ENCODE measurements at regions not wholly inside any gene's neighbourhood (a gene's known extent, or its start where the extent isn't known, plus 50 kb on each side); places are given as distances from the start of the nearest gene placed in this dataset.

DNA sequence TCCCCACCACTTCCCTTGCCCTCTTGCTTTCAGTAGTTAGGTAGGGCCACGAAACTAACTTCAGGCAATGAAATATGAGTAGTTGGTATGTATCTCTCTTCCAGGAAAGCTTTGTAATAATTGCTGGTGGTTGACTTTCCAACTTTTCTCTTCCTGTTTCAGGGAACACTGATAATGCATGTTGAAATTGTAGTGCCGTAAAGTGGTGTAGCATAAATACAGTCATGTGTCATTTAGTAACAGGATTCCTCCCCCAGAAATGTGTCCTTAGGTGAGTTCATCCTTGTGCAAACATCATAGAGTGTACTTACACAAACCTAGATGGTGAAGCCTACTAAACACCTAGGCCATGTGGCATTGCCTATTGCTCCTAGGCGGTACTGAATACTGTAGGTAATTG lies 429.2 kb downstream of the PID1 start:
- Histone ChIP-seq H3K9me3 (no peaks in the 10 kb centered on the region), H3K27me3 (replicated peaks; ENCODE audit: insufficient read depth) (no peaks in the 10 kb centered on the region), H3K36me3 (no peaks in the 10 kb centered on the region), H3K4me3 (no peak overlapping the region), H3K27ac (no peak overlapping the region), H3K4me1 (replicated peaks) (no peaks in the 10 kb centered on the region)
- DNase-seq (ENCODE audit: low spot score): no peak
- TF ChIP-seq POLR2AphosphoS5 (IDR thresholded peaks at IDR 0.05): no peak
- TF ChIP-seq, protein P1, sequence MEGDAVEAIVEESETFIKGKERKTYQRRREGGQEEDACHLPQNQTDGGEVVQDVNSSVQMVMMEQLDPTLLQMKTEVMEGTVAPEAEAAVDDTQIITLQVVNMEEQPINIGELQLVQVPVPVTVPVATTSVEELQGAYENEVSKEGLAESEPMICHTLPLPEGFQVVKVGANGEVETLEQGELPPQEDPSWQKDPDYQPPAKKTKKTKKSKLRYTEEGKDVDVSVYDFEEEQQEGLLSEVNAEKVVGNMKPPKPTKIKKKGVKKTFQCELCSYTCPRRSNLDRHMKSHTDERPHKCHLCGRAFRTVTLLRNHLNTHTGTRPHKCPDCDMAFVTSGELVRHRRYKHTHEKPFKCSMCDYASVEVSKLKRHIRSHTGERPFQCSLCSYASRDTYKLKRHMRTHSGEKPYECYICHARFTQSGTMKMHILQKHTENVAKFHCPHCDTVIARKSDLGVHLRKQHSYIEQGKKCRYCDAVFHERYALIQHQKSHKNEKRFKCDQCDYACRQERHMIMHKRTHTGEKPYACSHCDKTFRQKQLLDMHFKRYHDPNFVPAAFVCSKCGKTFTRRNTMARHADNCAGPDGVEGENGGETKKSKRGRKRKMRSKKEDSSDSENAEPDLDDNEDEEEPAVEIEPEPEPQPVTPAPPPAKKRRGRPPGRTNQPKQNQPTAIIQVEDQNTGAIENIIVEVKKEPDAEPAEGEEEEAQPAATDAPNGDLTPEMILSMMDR (IDR thresholded peaks at IDR 0.05): no peak
- no peak for TF ChIP-seq POLR2A (IDR thresholded peaks at IDR 0.05)
- intact Hi-C loops (cut with DNase I): no loop called here
- WGBS: 60% methylated on average over 3 of the region's 3 CpGs

DNA sequence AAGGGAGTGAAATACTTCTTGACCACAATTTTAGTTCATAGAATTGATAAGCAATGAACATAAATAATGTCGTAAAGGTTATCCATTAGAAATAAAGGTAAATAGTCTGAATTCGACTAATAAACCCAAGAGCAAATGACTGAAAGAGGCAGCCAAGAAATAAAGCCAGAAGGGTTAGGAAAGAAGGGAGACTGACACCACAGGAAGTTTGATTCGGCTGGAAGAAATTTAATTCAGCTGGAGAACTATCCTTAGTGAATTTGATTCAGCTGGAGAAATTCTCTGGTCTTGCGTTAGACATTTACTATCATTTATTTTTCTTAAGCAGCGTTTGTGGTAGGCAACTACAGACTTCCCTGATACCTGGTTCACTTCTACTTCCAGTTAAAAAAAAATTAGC lies 429.6 kb downstream of the PID1 start:
- no peak for DNase-seq (ENCODE audit: low spot score)

DNA sequence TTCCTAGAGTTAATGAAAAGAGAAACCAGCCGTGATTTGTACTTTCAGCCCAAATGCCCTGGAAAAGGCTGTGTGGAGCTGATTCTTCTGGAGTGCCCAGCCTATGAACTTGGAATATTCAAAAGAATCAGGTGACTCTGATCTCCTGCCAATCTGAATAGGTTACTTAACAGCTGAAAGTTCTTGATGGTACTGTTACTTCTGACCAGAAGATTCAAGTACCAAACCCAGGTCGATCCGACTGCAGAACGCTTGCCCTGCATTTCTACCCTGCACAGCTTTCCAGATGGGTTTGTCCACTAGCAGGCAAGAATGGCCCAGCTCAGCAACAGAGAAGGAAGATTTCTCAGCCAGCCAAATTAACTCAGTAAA lies 430.4 kb downstream of the PID1 start:
- DNase-seq (ENCODE audit: low spot score): no peak
- no peaks in the 10 kb centered on the region for H3K4me1 ChIP-seq (replicated peaks)
- H3K36me3 ChIP-seq: no peaks in the 10 kb centered on the region
- no peaks in the 10 kb centered on the region for H3K9me3 ChIP-seq
- H3K4me3 ChIP-seq: no peak overlapping the region
- H3K27me3 ChIP-seq (replicated peaks; ENCODE audit: insufficient read depth): no peaks in the 10 kb centered on the region
- WGBS: 97% methylated on average over 4 of the region's 4 CpGs
- intact Hi-C loops (cut with DNase I): no loop called here
- no peak overlapping the region for H3K27ac ChIP-seq
- TF ChIP-seq, protein P1 (IDR thresholded peaks at IDR 0.05): no peak
- TF ChIP-seq POLR2AphosphoS5 (IDR thresholded peaks at IDR 0.05): no peak
- TF ChIP-seq POLR2A (IDR thresholded peaks at IDR 0.05): no peak

More for the DNA sequence above, 429.6 kb downstream of the PID1 start:
- H3K9me3 ChIP-seq: no peaks in the 10 kb centered on the region
- no peak overlapping the region for H3K27ac ChIP-seq
- TF ChIP-seq POLR2A (IDR thresholded peaks at IDR 0.05) (no peak), POLR2AphosphoS5 (IDR thresholded peaks at IDR 0.05) (no peak)
- TF ChIP-seq, protein P1 (IDR thresholded peaks at IDR 0.05): no peak
- H3K36me3 ChIP-seq: no peaks in the 10 kb centered on the region
- intact Hi-C loops (cut with DNase I): no loop called here
- H3K27me3 ChIP-seq (replicated peaks; ENCODE audit: insufficient read depth): no peaks in the 10 kb centered on the region
- H3K4me3 ChIP-seq: no peak overlapping the region
- WGBS: 80% methylated on average over 5 of the region's 5 CpGs
- no peaks in the 10 kb centered on the region for H3K4me1 ChIP-seq (replicated peaks)

DNA sequence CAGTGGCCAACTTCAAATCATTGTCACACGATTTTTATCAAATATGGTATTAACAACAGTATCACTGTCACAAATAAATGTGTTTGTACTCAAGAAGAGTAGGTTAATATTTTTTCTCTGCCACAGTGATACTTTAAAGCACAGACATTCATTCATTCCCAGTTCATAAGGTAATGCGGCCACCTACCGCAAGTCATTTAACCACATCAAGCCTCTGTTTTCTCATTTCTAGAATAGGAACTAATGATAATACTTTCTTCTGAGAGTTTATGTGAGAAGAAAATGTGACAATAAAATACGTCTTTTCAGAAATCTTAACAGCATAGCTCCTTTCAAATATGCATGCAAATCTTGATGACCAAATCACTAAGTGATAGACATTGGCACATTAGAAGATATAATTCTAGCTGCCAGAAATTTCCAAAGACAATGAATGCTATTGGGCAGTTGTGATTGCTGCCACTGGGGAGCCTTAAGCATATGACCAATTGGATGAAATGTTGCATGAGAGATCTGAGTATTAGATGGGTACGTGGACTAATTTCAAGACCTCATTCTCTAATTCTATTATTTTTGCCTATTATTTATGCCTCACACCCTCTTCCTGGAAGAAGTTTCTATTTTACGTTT lies 430.9 kb downstream of the PID1 start:
- Histone ChIP-seq H3K4me3 (no peak overlapping the region), H3K36me3 (no peaks in the 10 kb centered on the region), H3K27me3 (replicated peaks; ENCODE audit: insufficient read depth) (no peaks in the 10 kb centered on the region), H3K4me1 (replicated peaks) (no peaks in the 10 kb centered on the region), H3K9me3 (no peaks in the 10 kb centered on the region), H3K27ac (no peak overlapping the region)
- TF ChIP-seq, protein P1 (IDR thresholded peaks at IDR 0.05): no peak
- TF ChIP-seq POLR2A (IDR thresholded peaks at IDR 0.05): no peak
- no peak for TF ChIP-seq POLR2AphosphoS5 (IDR thresholded peaks at IDR 0.05)
- DNase-seq (ENCODE audit: low spot score): no peak
- whole genome bisulfite sequencing: 87% methylated on average over 6 of the region's 6 CpGs
- intact Hi-C loops (cut with DNase I): no loop called here

DNA sequence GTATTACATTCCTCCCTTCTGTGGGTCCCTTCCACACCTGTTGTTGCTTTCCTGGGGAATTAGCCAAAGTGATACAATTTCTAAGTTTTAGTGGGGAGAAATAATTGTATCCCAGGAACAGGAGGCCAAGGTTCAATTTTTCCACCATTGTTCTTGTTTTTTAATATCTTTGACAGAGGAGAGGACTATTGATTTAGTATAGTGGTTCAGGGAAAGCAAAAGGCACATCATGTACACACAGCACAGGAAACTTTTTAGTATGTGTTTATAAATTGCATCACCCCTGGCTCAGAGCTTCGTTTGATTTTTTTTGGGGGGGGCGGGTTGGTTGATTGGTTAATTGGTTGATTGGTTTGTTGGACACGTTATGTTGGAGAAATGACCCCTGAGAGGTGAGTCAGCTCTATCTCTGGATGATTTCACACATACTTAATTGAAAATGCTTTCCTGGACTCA lies 431.6 kb downstream of the PID1 start:
- intact Hi-C loops (cut with DNase I): no loop called here

More for the DNA sequence above, 431.6 kb downstream of the PID1 start:
- no peak for DNase-seq (ENCODE audit: low spot score)
- Histone ChIP-seq H3K27me3 (replicated peaks; ENCODE audit: insufficient read depth) (no peaks in the 10 kb centered on the region), H3K4me3 (no peak overlapping the region), H3K4me1 (replicated peaks) (no peaks in the 10 kb centered on the region), H3K27ac (no peak overlapping the region), H3K36me3 (no peaks in the 10 kb centered on the region), H3K9me3 (no peaks in the 10 kb centered on the region)
- TF ChIP-seq POLR2AphosphoS5 (IDR thresholded peaks at IDR 0.05): no peak
- TF ChIP-seq, protein P1 (IDR thresholded peaks at IDR 0.05): no peak
- no peak for TF ChIP-seq POLR2A (IDR thresholded peaks at IDR 0.05)
- WGBS: 34% methylated on average over 3 of the region's 3 CpGs
